ENCODE measurements at regions not wholly inside any gene's neighbourhood (a gene's known extent, or its start where the extent isn't known, plus 50 kb on each side); places are given as distances from the start of the nearest gene placed in this dataset.

DNA sequence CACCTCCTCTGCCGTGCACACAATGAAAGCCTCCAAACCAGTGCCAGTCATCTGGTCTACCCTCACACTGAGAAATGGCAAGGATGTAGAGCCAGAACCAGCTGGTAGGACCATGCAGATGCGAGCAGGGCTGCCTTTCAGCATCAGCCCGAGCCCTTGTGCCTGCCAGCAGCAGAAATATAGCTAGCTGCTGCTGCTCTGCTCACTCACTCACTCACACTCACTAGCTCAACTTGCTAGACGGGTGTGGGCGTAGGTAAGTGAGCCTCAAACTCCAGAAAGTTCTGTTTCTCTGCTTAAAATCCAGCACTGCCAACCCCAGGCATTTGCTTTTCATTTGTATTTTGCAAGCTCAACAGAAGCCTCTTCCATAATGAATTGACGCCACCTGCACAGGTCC, 114.0 kb downstream of the DRD1 start:
- Histone ChIP-seq H3K4me3 (ENCODE audit: low read depth in 2 of 2, low read length in 1 of 2) (no peak overlapping the region), H3K4me2 (no peak overlapping the region), H3K9ac (no peak overlapping the region), H3K79me2 (ENCODE audit: insufficient read depth) (no peaks in the 10 kb centered on the region), H3F3A (replicated peaks; ENCODE audit: insufficient read depth) (no peaks in the 10 kb centered on the region), H2AFZ (ENCODE audit: low read depth) (no peak overlapping the region), H4K20me1 (ENCODE audit: insufficient read depth) (no peaks in the 10 kb centered on the region), H3K4me1 (ENCODE audit: control insufficient read depth in 1 of 2, insufficient read depth in 2 of 2, low read depth in 1 of 2, low read length in 1 of 2) (no peaks in the 10 kb centered on the region), H3K9me2 (no peaks in the 10 kb centered on the region), H3K27me3 (ENCODE audit: insufficient read depth) (no peaks in the 10 kb centered on the region; the same call in 1 of the 2 replicates), H3K27ac (ENCODE audit: low read depth in 2 of 2, low read length in 1 of 2) (no peak overlapping the region), H3K36me3 (replicated peaks in 1 of 2; ENCODE audit: control insufficient read depth in 1 of 2, insufficient read depth in 2 of 2, low read length in 1 of 2) (no peaks in the 10 kb centered on the region), H3K9me3 (no peaks in the 10 kb centered on the region)
- DNase-seq: no peak
- ChIA-PET CTCF (no interaction called here), POLR2A (no interaction called here)
- WGBS (ENCODE audit: low lambda C conversion rate): 13% methylated on average over 5 of the region's 6 CpGs
- TF ChIP-seq SIN3A (IDR thresholded peaks at IDR 0.05; ENCODE audit: borderline replicate concordance, low read depth, low read length) (no peak), RFX5 (IDR thresholded peaks at IDR 0.05; ENCODE audit: low read length) (no peak), RAD21 (IDR thresholded peaks at IDR 0.05; ENCODE audit: low read length) (no peak), IRF3 (IDR thresholded peaks at IDR 0.05; ENCODE audit: low read depth, low read length) (no peak), GABPA (IDR thresholded peaks at IDR 0.05; ENCODE audit: low read depth) (no peak), MEF2A (IDR thresholded peaks at IDR 0.05; ENCODE audit: borderline replicate concordance, low read depth) (no peak), GATA2 (CRISPR knock-in tag; IDR thresholded peaks at IDR 0.05) (no peak), CTCF (IDR thresholded peaks at IDR 0.05) (no peak), EP300 (IDR thresholded peaks at IDR 0.05; ENCODE audit: borderline replicate concordance in 1 of 2, low read depth in 1 of 2, low read length in 1 of 2) (no peak), ELF1 (IDR thresholded peaks at IDR 0.05) (no peak), EZH2phosphoT487 (IDR thresholded peaks at IDR 0.05; ENCODE audit: borderline replicate concordance, low read depth) (no peak)
- TF ChIP-seq, protein P1, sequence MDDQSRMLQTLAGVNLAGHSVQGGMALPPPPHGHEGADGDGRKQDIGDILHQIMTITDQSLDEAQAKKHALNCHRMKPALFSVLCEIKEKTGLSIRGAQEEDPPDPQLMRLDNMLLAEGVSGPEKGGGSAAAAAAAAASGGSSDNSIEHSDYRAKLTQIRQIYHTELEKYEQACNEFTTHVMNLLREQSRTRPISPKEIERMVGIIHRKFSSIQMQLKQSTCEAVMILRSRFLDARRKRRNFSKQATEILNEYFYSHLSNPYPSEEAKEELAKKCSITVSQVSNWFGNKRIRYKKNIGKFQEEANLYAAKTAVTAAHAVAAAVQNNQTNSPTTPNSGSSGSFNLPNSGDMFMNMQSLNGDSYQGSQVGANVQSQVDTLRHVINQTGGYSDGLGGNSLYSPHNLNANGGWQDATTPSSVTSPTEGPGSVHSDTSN (IDR thresholded peaks at IDR 0.05): no peak

DNA sequence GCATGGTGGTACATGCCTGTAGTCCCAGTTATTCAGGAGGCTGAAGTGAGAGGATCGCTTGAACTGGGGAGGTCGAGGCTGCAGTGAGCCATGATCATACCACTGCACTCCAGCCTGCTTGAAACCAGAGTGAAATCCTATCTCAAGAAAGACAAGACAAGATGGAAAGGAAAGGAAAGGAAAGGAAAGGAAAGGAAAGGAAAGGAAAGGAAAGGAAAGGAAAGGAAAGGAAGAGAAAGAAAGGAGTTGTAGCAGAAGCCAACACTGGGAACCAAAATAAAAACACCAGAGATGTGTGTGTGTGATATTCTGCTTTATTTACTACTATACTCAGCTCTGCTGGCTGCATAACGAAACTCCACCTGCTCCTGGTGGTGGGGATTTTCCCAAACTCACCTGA, 115.3 kb downstream of the DRD1 start:
- CTCF ChIA-PET: no interaction called here
- no peak overlapping the region for H3K9ac ChIP-seq
- no peaks in the 10 kb centered on the region for H3F3A ChIP-seq (replicated peaks; ENCODE audit: insufficient read depth)
- H3K36me3 ChIP-seq (replicated peaks in 1 of 2; ENCODE audit: control insufficient read depth in 1 of 2, insufficient read depth in 2 of 2, low read length in 1 of 2): no peaks in the 10 kb centered on the region
- H3K9me2 ChIP-seq: no peaks in the 10 kb centered on the region
- POLR2A ChIA-PET: no interaction called here
- no peaks in the 10 kb centered on the region for H4K20me1 ChIP-seq (ENCODE audit: insufficient read depth)
- H2AFZ ChIP-seq (ENCODE audit: low read depth): no peak overlapping the region
- H3K4me1 ChIP-seq (ENCODE audit: control insufficient read depth in 1 of 2, insufficient read depth in 2 of 2, low read depth in 1 of 2, low read length in 1 of 2): no peaks in the 10 kb centered on the region
- H3K4me2 ChIP-seq: no peak overlapping the region
- DNase-seq: no peak
- no peak overlapping the region for H3K27ac ChIP-seq (ENCODE audit: low read depth in 2 of 2, low read length in 1 of 2)
- H3K9me3 ChIP-seq: no peaks in the 10 kb centered on the region
- H3K27me3 ChIP-seq (ENCODE audit: insufficient read depth): no peaks in the 10 kb centered on the region; the same call in 1 of the 2 replicates
- H3K4me3 ChIP-seq (ENCODE audit: low read depth in 2 of 2, low read length in 1 of 2): no peak overlapping the region
- H3K79me2 ChIP-seq (ENCODE audit: insufficient read depth): no peaks in the 10 kb centered on the region
- 19% methylated on average over 3 of the region's 3 CpGs for WGBS (ENCODE audit: low lambda C conversion rate)
- TF ChIP-seq, protein P1 (IDR thresholded peaks at IDR 0.05): no peak
- TF ChIP-seq ELF1 (IDR thresholded peaks at IDR 0.05) (no peak), MAX (IDR thresholded peaks at IDR 0.05; ENCODE audit: low read depth) (no peak), IRF3 (IDR thresholded peaks at IDR 0.05; ENCODE audit: low read depth, low read length) (no peak), POLR2AphosphoS5 (IDR thresholded peaks at IDR 0.05; ENCODE audit: low read depth, low read length) (no peak), RXRA (IDR thresholded peaks at IDR 0.05; ENCODE audit: borderline replicate concordance, low read depth) (no peak), SMC3 (IDR thresholded peaks at IDR 0.05; ENCODE audit: low read depth, low read length) (no peak), GATA2 (CRISPR knock-in tag; IDR thresholded peaks at IDR 0.05) (no peak), TCF12 (IDR thresholded peaks at IDR 0.05) (no peak)
- TF ChIP-seq, protein P2, sequence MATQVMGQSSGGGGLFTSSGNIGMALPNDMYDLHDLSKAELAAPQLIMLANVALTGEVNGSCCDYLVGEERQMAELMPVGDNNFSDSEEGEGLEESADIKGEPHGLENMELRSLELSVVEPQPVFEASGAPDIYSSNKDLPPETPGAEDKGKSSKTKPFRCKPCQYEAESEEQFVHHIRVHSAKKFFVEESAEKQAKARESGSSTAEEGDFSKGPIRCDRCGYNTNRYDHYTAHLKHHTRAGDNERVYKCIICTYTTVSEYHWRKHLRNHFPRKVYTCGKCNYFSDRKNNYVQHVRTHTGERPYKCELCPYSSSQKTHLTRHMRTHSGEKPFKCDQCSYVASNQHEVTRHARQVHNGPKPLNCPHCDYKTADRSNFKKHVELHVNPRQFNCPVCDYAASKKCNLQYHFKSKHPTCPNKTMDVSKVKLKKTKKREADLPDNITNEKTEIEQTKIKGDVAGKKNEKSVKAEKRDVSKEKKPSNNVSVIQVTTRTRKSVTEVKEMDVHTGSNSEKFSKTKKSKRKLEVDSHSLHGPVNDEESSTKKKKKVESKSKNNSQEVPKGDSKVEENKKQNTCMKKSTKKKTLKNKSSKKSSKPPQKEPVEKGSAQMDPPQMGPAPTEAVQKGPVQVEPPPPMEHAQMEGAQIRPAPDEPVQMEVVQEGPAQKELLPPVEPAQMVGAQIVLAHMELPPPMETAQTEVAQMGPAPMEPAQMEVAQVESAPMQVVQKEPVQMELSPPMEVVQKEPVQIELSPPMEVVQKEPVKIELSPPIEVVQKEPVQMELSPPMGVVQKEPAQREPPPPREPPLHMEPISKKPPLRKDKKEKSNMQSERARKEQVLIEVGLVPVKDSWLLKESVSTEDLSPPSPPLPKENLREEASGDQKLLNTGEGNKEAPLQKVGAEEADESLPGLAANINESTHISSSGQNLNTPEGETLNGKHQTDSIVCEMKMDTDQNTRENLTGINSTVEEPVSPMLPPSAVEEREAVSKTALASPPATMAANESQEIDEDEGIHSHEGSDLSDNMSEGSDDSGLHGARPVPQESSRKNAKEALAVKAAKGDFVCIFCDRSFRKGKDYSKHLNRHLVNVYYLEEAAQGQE (IDR thresholded peaks at IDR 0.05; ENCODE audit: low read depth, low read length): no peak

Measured in SK-N-SH (cell line).